CD4-positive, alpha-beta T cell treated with Interleukin-1 beta for 1 hour (primary cell): ENCODE measurements at regions not wholly inside any gene's neighbourhood (a gene's known extent, or its start where the extent isn't known, plus 50 kb on each side); places are given as distances from the start of the nearest gene placed in this dataset.

Experiments
- DNase-seq, 2 donors: peaks; one replicate each; pipeline ENCODE4 v3.0.0-alpha.2; 2020 to 2022

GRCh38 chr16:49121636-49122035 lies 160.0 kb downstream of the CBLN1 start:
- no peak for DNase-seq

GRCh38 chr16:49120631-49121030 lies 161.0 kb downstream of the CBLN1 start:
- no peak for DNase-seq

GRCh38 chr16:49116873-49117272 lies 164.8 kb downstream of the CBLN1 start:
- DNase-seq = no peak

- DNase-seq = no peak
Measured at GRCh38 chr16:49115956-49116355, 165.7 kb downstream of the CBLN1 start.

DNA sequence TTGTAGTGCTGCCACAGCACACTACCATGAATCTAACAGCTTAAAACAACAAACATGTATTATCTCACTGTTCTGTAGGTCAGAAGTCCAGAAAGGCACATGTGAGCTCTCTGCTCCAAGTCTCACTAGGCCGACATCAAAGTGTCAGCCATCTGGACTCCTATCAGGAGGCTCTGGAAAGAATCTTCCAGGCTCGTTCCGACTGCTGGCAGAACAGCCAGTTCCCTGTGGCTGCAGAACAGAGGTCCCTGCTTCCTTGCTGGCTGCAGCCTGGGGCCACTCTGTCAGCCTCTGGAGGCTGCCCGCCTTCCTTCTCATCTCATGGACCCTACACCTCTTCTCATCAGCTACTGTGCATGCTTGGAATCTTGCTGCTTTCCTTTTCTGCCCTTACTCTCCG lies 168.9 kb downstream of the CBLN1 start:
- no peak for DNase-seq

- no peak for DNase-seq
Measured at GRCh38 chr16:49111351-49111750, 170.3 kb downstream of the CBLN1 start.

- DNase-seq = no peak
Measured at GRCh38 chr16:49108611-49109010, 173.0 kb downstream of the CBLN1 start.

DNA sequence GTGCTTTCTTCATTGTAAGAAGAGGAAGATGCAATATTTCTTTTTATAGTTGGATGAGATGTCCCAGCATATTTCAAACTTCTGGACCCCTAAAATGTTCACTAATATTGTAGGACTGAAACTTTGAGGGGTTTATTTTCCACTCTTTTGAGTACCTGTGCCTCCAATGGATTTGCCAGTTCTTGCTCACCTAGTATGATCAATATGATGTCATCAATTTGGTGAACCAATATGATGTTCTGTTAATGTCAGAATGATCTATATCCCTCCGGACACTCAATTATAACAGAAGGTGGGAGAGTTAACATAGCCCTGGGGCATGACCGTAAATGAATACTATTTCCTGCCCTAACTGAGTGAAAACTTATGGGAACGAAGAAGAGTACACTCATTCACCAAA lies 178.3 kb downstream of the CBLN1 start:
- no peak for DNase-seq

DNA sequence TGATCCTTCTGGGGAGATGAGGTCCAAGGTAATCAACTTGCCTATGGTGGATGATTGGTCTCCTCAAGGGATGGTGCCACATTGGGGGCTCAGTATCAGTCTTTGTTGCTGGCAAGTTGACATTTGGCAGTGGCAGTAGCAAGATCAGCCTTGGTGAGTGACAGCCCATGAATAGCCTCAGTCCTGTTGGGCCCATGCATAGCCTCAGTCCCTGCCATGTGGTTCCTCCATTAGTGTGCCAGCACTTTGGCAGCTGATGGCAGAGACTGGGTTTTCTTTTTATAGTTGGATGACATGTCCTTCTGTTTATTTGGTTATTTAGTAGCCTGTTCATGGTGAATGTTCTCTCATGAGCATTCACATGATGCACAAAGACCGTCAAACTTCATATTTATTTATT lies 179.6 kb downstream of the CBLN1 start:
- DNase-seq = no peak

- no peak for DNase-seq
Measured at GRCh38 chr16:49100366-49100765, 181.3 kb downstream of the CBLN1 start.

- no peak for DNase-seq
Measured at GRCh38 chr16:49097964-49098363, 183.7 kb downstream of the CBLN1 start.

DNA sequence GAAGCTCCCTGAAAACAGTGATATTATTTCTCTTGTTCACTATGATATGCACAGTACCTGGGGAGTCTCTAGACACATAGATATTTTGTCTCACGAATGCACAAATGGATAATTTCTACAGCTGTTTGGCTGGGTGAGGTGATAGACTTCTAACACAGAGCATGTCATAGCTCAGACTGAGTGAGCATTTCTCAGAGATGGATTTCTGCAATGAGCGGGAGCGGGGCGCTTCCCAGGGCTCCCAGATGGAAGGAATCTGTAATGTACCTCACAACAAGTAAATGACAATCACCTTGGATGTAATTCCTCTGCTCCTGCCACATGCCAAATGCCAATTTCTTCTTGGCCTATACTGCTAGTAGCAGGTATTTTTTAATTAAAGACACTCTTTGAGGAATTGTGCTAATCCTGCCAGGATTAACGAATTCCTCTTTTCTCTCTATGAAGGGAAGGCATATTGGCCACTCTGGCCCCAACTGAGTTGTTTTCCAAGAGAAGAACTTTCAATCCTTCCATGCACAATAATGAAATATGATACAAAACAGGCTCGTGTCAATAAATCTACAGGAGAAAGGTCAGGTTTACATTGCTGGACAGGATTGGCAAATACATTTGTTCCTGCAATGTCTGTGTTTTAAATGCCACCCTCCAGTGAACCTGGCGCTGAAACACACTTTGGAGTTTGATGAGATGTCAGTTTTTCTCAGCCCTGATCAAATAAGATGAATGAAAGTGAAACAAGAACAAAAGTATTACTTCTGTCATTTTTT lies 185.3 kb downstream of the CBLN1 start:
- no peak for DNase-seq

- no peak for DNase-seq
Measured at GRCh38 chr16:49095539-49095938, 186.1 kb downstream of the CBLN1 start.

GRCh38 chr16:49094471-49094870 lies 187.2 kb downstream of the CBLN1 start:
- DNase-seq = no peak

DNA sequence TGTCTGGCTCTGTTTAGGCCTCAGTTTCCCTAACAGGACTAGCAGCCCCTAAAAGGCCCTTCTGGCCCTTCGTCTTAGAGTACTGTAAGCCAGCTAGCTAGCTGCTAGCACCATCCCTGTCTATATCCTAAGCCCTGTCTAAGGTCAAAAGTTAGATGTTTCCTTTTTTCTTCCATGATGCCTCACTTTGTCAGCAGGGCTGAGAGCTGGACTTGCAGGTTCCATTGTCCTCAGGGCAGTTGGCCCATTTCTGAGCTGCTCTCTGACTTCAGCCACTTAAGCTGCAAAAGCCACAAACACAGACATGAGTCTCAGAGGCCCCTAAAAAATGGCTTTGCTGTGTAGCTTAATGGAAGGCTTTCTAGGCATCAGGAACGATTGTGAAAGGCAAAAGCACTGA lies 187.7 kb downstream of the CBLN1 start:
- DNase-seq = no peak

GRCh38 chr16:49092704-49093103 lies 188.9 kb downstream of the CBLN1 start:
- DNase-seq = no peak

DNA sequence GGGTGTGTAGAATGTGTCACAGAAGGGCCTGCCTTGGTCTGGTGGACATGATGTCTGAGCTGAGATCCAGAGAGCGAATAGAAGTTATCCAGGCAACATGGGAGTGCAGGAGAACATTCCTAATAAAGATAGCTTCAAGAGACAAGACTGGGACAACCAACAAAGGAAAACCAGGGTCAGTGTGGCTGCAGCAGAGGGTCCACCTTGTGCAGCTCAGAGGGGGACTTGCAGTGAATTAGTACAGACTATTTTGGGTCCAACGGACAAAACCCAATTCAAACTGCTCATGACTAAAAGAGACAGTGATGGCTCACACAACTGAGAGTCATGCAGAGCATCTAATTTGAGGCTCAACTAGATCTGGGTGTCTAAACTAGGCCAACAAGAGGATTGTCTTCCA lies 192.1 kb downstream of the CBLN1 start:
- no peak for DNase-seq

DNA sequence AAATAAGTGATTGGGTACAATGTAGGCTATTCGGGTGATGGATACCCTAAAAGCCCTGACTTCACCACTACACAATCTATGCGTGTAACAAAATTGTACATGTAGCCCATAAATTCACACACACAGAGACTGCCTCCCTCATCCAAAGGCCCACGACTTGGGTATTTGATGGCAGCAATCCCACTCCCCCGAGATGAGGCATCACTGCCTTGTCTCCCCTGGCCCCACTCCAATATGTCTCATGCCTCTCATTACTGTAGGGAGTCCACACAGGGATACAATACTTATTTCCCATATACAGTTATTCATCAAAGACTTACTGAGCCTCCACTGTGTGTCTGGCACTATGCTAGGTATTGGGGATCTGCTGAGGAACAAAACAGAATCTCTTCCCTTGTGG lies 192.6 kb downstream of the CBLN1 start:
- DNase-seq = no peak

DNA sequence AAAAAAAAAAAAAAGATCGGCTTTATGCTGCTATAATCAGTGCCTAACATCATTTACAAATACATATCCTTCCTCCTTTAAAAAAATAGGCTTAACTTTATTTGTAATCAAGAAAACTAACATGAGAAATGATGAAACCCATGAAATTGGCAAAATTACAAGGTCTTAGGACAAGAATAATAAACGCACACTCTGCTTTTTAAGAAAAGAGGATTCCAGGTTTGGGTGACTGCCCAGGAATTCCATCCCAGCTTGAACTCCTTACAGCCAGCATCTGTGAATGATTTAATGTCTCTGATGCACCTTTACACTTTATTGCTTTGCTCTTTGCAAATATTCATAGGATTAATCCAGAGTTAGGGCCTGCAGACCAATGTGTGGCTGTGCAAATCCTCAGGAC lies 196.0 kb downstream of the CBLN1 start:
- DNase-seq = no peak

DNA sequence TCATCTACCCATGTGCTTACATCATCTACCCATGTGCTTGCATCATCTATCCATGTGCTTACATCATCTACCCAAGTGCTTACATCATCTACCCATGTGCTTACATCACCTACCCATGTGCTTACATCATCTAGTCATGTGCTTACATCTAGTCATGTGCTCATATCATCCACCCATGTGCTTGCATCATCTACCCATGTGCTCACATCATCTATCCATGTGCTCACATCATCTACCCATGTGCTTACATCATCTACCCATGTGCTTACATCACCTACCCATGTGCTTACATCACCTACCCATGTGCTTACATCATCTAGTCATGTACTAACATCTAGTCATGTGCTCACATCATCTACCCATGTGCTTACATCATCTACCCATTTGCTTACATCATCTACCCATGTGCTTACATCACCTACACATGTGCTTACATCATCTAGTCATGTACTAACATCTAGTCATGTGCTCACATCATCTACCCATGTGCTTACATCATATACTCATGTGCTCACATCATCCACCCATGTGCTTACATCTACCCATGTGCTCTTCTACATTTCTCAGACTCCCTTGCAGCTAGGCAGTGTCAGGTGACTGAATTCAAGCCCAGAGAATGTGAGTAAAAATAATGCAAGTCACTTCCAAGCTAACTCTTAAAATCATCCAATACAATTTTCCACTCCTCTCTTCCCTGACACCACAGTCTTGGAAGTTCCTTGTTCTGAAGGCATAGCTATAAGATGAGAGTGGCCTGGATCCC lies 196.8 kb downstream of the CBLN1 start:
- no peak for DNase-seq

GRCh38 chr16:49081554-49081953 lies 200.1 kb downstream of the CBLN1 start:
- no peak for DNase-seq

DNA sequence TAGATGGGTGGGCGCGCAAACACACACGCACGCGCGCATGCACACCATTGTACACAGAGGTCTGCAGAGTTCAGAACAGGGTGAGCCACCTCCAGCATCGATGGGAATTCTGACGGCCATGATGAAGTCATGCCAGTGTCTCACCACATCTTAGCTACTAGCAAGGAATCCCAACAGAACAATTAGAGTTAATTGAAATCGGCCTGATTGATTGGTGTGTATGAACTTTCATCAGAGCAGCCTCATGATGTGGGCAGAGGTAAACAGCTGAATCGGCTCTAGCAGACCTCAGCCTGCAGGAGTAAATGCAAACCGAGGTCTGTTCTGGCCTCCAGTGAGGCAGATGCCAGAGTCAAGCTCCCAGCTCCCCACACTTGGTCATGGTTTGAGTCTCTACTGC lies 200.6 kb downstream of the CBLN1 start:
- DNase-seq = no peak

- no peak for DNase-seq
Measured at GRCh38 chr16:49078571-49078970, 203.1 kb downstream of the CBLN1 start.

GRCh38 chr16:49078104-49078503 lies 203.5 kb downstream of the CBLN1 start:
- DNase-seq = no peak

DNA sequence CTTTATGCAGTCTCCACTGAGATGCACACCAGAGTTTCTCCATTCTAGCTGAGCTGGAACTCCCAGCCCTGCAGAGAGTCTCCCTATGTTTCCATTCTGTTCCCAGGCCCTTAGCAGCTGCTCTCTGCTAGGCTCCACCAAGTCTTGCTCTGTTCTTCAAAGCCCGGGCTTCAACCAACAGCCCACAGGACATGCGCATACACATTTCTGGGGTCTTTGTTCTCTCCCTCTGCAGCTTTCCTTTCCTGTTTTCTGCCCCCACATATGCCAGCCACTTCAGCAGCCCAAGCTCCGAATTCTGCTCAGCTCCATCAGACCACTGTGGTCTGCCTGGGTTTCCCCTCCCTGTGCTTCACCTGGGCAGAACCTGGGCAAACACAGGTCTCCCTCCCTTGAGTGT lies 205.9 kb downstream of the CBLN1 start:
- no peak for DNase-seq
